GM19463 (cell line): ENCODE measurements at regions not wholly inside any gene's neighbourhood (a gene's known extent, or its start where the extent isn't known, plus 50 kb on each side); places are given as distances from the start of the nearest gene placed in this dataset.

ENCODE experiments used
- ATAC-seq: cut with Tn5 transposase; IDR thresholded peaks from one replicate; pipeline ENCODE4 v1.9.1; 2021; ENCODE audit warnings: mild to moderate bottlenecking, moderate library complexity; ENCODE audit not compliant: unreplicated experiment

DNA sequence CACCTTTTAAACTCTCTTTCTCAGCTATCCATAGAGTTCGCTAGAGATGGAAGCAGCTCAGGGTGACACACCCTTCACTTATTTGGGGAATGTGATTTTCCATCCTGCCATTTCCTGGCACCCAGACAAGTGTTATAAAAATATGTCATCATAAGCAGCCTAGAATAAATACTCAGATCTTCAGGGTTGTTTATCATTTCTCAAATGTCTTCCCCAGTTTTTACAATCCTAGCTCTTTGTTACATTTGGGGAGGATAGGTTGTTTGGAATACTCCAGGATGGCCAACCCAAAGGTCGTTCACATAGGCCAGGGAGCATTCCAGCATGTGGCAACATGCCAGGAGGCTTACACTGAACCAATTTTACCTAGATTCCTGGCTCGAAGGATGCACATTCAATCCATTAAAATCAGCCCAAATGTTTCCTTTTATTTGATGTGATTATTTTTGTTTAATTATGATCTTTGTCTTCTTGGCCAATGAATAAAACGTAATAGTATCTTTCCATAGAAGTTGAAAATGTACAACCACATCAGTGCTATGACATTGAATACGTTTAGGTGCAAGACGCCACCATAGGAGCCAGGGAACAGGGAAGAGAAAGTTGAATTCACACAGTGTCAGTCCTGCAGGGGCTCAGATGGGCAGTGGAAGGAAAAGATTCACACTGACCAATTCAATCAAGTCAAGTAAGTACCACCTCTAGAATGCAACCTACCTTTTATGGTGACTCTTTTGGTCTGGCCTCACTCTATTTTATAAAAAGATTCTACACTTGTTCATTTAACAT, 537.7 kb upstream of the MDFIC2 start:
- no peak for ATAC-seq

DNA sequence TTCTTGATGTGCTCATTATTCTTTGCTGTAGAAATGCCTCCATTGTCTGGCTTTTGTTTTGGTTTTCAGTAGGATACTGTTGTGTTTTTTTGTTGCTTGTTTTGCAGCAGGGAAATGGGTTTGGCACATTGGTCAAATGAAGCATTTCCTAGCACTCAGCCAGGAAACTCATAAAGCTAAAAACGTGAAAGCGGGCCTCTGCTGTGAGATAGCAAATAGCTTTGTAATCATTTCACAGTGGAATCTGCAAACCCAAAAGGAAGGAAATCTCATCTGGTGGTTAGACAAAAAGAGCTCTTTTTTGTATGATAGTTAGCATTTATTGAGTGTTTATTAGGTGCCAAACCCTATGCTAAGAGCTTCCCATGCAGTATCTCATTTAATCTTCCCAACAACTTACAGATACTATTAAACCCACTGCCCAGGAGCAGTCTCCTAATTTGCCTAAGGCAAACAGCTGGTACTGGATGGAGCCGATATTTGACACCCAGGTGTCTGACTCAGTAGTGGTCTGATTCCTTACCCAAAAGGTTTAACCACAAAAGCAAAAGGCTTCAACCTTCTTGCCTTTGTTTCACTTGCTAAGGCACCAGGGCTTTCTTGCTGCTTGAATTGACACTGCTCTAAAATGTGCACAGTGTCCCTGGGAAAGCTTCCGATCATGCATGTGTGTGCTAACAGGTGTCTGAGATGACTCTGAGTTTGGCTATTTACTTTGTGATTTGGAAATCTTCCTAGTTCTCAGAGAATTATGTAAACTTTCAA, 527.9 kb upstream of the MDFIC2 start:
- no peak for ATAC-seq

DNA sequence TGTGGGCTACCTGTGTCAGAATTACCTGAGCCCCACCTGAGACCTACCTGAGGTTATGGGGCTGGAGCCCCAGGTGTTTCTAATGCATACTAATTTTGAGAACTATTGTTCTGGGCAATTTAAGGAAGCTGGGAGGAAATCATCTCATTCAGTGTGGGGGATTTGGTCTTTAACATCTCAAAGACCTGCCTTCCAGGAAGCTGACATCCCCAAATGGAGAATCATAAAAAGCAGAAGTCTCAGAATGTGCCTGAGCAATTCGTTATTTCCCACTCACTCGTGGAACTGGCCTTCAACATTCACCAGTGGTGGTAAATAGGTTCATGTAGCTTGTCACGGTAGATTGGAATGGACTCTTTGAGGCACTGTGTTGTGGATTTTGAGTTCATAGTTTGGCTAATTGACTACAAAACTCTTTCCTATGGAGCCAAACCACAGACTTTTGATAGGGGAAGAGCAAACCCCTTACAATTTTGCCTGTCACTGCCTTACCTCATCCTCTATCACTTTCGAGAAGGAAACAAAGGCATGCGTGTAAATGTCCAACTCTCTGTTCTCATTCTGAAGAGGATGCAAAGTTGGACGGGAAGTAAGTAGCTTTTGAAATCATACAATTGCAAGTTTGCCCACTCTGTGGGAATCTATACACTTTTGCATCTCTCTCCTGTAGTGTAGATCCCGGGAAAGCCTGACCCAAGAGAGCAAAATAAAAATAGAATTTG, 521.0 kb upstream of the MDFIC2 start:
- ATAC-seq: no peak

DNA sequence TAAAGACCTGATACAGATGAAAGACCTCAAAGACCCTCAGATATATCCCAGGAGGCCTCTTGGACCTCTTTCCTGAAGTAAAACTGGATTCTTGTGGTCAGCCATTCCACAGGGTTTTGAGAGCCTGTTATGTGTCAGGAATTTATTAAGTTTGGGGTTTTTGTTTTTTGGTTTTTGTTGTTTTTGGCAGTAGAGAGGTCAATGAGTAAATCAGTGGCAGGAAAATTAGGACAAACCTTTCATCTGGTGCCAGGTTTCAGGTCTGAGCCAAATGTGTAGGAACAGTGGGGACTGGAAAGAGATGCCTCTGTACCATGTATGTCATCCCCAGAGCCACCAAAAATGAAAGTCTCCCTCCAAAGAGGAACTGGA, 520.4 kb upstream of the MDFIC2 start:
- ATAC-seq: no peak

DNA sequence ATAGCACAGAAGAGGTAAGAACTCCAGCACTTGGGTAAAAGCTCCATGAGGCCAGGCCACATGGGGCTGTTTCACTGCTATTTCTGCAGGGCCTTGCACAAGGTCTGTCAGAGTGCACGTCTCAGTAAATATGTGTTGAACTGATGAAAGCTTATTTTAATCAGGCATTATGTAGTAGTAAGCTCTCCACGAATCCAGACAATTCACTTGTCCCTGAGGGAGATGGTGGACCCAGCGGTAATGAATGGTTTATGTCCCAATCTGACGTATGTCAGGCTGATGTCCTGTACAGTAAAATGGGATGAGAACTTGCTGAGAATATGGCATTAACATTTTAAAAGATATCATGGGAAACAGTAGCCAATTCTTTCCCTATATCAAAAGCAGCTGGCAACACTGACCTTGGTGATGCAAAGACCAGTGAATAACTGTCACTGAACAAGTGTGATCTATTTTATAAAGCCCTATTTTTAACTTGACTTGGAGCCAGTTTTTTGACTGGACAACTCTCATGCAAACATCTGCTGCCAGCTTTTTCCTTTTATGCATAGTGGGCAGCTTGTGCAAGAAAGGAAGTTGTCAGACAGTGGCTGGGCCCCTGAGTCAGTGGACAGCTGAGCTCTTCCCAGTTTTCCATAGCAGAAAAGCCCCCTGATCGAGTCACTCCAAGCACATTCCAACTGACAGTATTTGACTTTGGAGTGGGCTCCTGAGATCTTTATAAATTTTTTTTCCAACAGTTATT, 519.8 kb upstream of the MDFIC2 start:
- no peak for ATAC-seq

DNA sequence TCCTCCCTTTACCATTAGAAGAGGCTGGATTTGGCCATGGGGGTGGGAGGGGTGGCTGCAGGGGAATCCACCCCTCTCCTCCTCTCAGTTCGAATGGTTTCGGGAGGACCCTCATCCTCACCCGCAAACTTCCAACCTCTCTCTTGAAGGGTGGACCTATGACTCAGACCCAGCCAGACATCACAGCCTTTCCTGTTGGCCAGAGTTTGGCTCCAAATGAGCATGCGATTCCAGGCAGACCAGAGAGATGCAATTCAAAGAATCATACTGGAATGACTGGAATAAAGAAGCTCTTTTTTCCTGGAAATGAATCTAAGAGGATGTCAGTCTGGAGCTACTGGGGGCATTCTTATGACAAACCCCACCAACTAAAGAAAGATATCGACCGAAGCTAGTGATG, 516.7 kb upstream of the MDFIC2 start:
- ATAC-seq: no peak

DNA sequence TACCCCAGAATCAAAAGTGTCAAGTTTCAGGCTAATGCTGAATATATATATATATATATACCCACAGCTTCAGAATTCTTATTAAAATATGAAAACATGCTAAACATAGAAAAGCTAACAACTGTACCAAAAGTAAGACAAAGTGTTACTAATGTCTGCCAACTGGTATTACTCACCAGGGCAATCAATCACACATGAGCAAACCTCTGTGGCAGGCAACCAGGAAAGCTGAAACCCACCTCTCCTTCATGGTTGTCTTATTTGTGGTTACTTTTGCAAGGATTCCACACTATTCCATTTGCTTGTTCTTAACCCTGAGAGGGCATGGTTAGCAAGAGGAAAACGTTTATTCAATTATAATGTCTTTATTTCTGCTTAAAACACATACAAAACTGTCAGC, 512.3 kb upstream of the MDFIC2 start:
- no peak for ATAC-seq

DNA sequence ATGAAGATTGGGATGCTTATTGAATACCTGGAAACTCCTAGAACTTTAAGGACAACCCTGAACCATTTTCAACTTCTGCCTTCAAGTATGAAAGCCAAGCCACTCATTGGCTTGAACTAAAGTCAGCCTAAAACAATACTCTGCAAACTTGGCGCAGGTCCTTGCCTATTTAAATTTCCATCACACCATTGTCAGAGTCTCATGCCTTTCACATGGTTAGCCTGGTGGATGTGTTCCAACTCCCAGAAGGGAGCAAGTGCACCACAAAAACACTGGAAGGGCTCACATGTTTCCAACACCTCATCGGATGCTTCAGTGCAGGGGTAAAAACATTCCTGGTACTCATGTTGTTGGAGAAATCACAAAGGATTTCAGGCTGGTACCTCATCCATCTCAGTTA, 511.6 kb upstream of the MDFIC2 start:
- no peak for ATAC-seq

DNA sequence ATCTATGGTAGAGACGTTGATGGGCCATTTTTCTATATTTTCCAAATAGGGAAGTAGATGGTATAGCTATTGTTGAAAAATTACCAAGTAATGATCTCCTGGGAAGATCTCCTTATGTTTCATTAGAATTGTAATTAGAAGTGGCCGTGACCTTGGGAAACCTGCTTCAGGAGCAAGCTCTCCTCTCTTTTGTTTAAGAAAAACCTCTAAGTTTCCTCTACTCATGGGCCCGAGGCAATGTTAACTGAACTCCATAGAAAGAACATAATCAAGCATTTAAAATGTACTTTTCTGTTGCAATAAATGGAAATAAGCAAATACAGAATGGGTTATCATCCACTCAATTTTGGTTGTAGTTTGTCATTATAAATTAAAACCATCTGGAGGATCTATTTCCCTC, 511.2 kb upstream of the MDFIC2 start:
- no peak for ATAC-seq

DNA sequence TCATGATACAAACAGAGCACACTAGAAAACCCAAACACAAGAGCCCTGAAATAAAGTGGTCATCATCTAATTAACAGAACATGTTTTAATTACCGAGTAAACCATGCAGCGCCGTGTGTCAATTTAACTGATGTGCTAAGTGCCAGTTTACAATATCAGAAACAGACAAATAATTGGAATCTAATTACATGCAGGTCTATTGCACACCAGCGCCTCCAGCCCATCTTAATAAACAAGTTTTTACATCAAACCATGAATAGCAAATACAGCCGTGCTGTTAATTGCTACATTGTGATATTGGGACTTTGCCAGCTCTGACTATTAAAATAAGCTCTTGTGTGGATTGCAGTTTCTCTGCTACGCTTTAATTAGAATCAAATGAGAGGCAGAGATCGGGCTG, 510.2 kb upstream of the MDFIC2 start:
- no peak for ATAC-seq

DNA sequence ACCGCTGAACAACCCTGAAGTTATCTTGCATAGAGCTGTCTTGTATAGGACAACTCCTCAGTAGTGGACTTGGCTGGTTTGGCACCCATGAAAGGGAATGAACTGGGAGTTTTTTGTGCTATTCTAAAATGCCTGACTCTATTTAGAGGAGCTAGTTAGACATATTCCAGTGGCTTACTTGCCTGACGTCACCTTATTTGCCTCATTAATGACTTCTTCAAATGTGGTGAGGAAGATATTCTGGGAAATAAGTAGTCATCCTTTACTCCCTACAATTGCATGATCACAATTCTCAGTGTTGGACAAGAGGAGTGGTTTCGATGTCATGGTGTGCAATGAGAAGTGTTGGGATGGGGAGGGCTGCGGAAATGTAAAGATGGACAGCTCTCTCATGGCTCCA, 509.2 kb upstream of the MDFIC2 start:
- ATAC-seq: no peak

DNA sequence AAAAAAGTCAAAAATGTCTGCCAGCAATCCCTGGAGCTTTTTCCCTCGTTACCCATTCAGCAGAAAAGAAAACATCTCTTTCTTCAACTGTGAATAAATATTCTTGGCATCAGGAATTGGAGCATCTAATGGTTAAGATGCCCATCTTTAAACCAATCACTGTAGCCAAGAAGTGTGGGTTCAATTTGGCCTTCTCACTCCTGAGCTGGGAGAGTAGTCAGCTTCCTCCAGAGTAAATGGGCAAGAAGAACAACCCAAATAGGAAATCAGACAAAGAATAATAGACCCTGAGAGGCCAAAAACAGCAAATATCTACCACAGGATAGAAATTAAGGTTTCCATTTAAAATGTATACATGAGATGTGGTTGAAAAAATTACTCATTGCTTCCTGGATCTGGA, 508.0 kb upstream of the MDFIC2 start:
- no peak for ATAC-seq

DNA sequence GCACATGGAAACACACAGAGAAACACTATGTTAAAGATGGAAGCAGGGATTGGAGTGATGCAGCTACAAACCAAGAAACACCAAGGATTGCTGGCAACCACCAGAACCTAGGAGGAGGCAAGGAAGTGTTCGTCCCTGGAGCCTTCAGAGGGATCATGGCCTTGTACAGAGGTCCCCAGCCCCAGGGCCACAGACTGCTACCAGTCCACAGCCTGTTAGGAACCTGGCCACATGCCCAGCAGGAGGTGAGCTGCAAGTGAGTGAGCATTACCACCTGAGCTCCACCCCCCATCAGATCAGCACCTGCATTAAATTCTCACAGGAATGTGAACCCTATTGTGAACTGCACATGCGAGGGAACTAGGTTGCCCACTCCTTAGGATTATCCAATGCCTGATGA, 505.7 kb upstream of the MDFIC2 start:
- ATAC-seq: no peak

DNA sequence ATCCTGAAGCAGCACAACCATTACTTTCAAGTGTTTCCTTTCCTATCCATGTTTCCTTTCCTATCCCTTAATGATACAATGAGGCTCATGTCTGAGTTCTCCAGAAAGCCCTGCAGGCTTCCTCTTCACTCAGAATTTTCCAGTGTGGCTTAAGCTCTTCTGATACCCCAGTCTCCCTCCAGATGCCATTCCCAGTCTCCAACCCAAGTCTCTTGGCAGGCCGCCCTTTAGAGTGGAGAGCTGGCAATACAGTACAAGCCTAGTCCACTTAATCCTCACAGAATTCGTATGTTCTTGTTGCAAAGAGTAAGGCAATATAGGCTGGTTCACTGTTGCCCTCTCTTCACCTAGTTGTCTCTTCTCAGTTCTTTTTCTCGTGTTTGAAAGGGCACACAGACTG, 503.9 kb upstream of the MDFIC2 start:
- no peak for ATAC-seq

DNA sequence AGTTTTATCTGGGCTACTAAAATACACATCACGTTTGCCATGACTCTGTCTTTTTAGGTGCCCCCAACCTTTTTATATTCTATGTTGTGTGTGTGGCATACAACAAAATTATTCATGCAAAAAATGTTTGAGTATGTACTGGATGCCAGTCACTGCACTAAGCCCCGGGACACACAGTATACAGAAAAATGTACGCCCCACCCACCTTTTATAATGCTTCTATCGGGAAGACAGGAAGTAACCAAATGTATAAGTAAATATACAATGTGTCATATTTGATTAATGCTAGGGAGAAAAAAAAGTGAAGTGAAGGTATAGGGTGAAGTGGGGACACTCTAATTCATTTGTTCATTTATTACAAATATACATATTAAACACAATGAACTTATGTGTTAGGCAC, 503.4 kb upstream of the MDFIC2 start:
- ATAC-seq: no peak

DNA sequence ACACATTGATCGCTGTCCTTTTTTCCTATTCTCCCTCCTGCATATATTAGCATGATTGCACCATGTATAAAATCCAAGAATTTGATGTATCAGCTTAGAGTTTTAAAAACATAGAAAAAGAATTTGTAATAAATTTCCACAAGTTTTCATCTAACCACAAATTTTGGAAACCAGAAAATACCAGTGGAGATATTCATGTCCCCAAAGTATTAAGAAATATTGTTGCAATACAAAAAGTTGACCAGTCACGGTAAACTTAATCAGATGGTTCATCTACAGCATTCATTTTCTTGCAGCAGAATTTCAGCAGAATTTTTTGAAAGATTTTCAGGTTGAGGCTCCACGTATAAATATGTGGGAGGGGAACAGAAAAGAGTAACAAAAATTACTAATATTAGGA, 500.9 kb upstream of the MDFIC2 start:
- ATAC-seq: no peak

DNA sequence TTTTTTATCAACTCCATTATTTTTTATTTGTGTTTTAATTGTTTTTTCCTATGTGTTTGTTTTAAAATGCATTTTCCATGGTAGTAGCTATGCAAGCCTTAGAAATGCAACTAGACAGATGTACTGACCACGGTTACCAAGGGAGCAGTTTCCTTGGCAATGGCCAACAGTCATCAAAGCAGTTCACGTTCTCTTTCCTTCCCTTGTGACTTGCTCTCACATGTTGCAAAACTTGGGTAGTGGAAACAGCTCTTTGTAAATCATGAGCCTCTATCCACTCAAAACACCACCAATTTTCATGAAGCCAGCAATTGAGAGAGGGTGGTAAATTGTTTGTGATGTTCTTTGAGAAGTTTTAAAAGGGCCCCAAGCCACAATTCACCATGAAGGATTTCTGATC, 499.4 kb upstream of the MDFIC2 start:
- ATAC-seq: no peak

DNA sequence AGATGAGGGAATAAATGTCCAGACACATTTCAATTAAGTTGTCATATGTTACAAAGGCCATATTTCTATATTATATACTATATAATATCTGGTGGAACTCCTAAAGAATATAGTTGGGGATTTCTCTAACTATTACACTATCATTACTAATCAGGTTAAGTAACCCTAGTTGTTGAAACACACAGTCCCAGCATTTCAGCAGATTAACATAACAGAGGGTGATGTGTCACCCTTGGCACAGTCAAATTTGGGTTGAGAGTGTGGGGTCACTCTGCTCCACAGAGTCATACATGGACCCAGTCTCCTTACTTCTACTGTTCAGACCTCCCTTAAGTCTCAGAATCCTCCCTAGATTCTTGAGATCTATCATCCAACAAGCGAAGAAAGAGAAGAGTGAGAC, 496.4 kb upstream of the MDFIC2 start:
- no peak for ATAC-seq

DNA sequence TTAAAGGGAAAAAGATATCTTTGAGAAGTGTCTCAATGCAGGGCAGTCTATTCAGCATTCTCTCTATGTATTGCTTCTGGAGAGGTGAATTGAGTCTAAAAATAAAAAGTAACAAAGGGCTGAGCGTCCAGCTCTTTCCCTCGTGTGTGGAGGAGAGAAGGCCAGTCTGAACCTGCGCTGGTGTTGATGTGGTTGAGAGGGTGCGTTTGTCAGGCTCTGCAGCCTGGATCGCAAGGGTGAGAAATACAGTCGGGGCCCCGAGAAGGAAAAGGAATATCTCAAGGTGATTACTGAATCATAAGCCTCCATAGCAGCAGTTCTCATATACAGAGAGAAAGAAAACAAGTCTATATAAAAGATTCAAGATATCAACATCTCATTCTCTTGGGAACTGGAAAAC, 494.1 kb upstream of the MDFIC2 start:
- no peak for ATAC-seq

DNA sequence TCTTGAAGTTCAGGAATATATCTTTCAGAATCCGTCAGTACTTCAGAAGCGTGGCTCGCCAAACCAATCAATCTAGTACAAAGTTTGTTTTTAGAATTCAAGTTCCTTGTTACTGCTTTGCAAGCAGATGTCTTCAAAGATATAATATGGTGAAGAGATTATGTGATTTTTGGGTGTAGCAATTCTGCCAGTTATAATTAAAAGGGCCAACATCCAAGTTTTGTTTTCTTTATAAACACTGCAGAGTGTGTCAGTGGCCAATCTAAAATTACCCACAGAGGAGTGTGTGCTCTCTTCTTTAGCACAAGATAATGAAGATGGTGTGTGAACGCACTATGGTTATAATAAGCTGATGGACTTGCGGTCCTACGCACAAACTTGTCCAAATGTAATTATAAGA, 493.6 kb upstream of the MDFIC2 start:
- no peak for ATAC-seq
